Hepatocyte (in vitro differentiated cells): ENCODE measurements at regions not wholly inside any gene's neighbourhood (a gene's known extent, or its start where the extent isn't known, plus 50 kb on each side); places are given as distances from the start of the nearest gene placed in this dataset.

ENCODE experiments used
- DNase-seq: peaks from one replicate; pipeline ENCODE4 v3.0.0-alpha.2; 2016; ENCODE audit warnings: low spot score
- H2AFZ ChIP-seq: fragments of 200-600 bp; sonication (generic); 2 replicates; pipeline ENCODE4 v1.6.0; 2016; ENCODE audit warnings: antibody characterized with exemption, mild to moderate bottlenecking
- H3K27ac ChIP-seq: fragments of 200-600 bp; sonication (generic); 2 replicates; pipeline ENCODE4 v1.5.1; 2016; ENCODE audit warnings: mild to moderate bottlenecking
- H3K27me3 ChIP-seq: fragments of 200-600 bp; sonication (generic); 2 replicates; pipeline ENCODE4 v1.6.1; 2016
- H3K36me3 ChIP-seq: fragments of 200-600 bp; sonication (generic); replicated peaks from 2 replicates; pipeline ENCODE4 v1.5.1; 2016; ENCODE audit warnings: low read depth; ENCODE audit not compliant: insufficient read depth
- H3K4me1 ChIP-seq: fragments of 200-600 bp; sonication (generic); 2 replicates; pipeline ENCODE4 v1.5.1; 2016; ENCODE audit warnings: mild to moderate bottlenecking, moderate library complexity; ENCODE audit not compliant: insufficient read depth
- H3K4me2 ChIP-seq: fragments of 200-600 bp; sonication (generic); 2 replicates; pipeline ENCODE4 v1.6.0; 2016
- H3K4me3 ChIP-seq: fragments of 200-600 bp; sonication (generic); 2 replicates; pipeline ENCODE4 v1.5.1; 2016; ENCODE audit warnings: mild to moderate bottlenecking
- H3K79me2 ChIP-seq: fragments of 200-600 bp; sonication (generic); 2 replicates; pipeline ENCODE4 v1.6.0; 2017; ENCODE audit warnings: mild to moderate bottlenecking
- H3K9me2 ChIP-seq: fragments of 200-600 bp; sonication (generic); replicated peaks from 2 replicates; pipeline ENCODE4 v1.6.0; 2017; ENCODE audit warnings: mild to moderate bottlenecking; ENCODE audit not compliant: insufficient read depth
- H3K9me3 ChIP-seq: fragments of 200-600 bp; sonication (generic); 2 replicates; pipeline ENCODE4 v1.5.1; 2016; ENCODE audit warnings: low read depth, mild to moderate bottlenecking
- H4K20me1 ChIP-seq: fragments of 200-600 bp; sonication (generic); 2 replicates; pipeline ENCODE4 v1.6.0; 2016; ENCODE audit warnings: mild to moderate bottlenecking; ENCODE audit not compliant: insufficient read depth, poor library complexity, severe bottlenecking
- EZH2 ChIP-seq: fragments of 200-600 bp; sonication (generic); IDR thresholded peaks from 2 replicates; pipeline ENCODE4 v1.6.1; 2016; ENCODE audit warnings: antibody characterized with exemption, mild to moderate bottlenecking, borderline replicate concordance
- EZH2phosphoT487 ChIP-seq: fragments of 200-600 bp; sonication (generic); IDR thresholded peaks from one replicate; pipeline ENCODE4 v1.6.1; 2018; ENCODE audit warnings: antibody characterized with exemption, mild to moderate bottlenecking, low read depth, moderate library complexity; ENCODE audit not compliant: unreplicated experiment, severe bottlenecking
- WGBS: methylation state at CpG from one replicate; pipeline ENCODE4 v1.1.6; 2016; ENCODE audit warnings: low lambda C conversion rate; ENCODE audit errors: missing lambda C conversion rate; 5-methylcytosine and 5-hydroxymethylcytosine counted together
- TF ChIP-seq, protein P1 (sequence below): fragments of 200-600 bp; sonication (generic); IDR thresholded peaks from 2 replicates; pipeline ENCODE4 v1.5.1; 2016; ENCODE audit warnings: antibody characterized with exemption, mild to moderate bottlenecking; ENCODE audit not compliant: poor library complexity

DNA sequence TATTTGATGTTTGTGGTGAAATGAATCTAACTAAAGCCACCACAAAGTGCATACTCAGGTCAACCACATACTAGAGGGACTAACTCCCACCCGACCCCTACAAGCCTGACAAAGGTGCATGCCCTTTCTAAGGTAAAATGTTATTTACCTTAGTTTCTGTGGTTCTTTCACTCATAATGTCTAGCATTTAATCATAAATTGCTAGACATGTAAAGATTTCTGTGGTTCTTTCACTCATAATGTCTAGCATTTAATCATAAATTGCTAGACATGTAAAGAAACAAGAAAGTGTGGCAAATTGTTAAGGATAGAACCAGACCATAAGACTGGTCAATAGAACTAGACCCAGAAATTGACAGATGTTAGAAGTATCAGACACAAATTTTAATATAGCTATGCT lies 193.0 kb upstream of the PBX1 start:
- no peak overlapping the region for H3K27ac ChIP-seq
- DNase-seq = no peak
- no peaks in the 10 kb centered on the region for H3K9me2 ChIP-seq
- no peak overlapping the region for H3K4me2 ChIP-seq
- no peak for TF ChIP-seq EZH2
- H3K79me2 ChIP-seq = no peaks in the 10 kb centered on the region
- H3K4me1 ChIP-seq = no peaks in the 10 kb centered on the region
- H4K20me1 ChIP-seq = no peaks in the 10 kb centered on the region
- 86% methylated on average over 1 of the region's 1 CpG for WGBS
- no peaks in the 10 kb centered on the region for H3K9me3 ChIP-seq
- no peaks in the 10 kb centered on the region for H3K36me3 ChIP-seq
- H2AFZ ChIP-seq = no peak overlapping the region
- H3K27me3 ChIP-seq = no peaks in the 10 kb centered on the region
- no peak overlapping the region for H3K4me3 ChIP-seq

DNA sequence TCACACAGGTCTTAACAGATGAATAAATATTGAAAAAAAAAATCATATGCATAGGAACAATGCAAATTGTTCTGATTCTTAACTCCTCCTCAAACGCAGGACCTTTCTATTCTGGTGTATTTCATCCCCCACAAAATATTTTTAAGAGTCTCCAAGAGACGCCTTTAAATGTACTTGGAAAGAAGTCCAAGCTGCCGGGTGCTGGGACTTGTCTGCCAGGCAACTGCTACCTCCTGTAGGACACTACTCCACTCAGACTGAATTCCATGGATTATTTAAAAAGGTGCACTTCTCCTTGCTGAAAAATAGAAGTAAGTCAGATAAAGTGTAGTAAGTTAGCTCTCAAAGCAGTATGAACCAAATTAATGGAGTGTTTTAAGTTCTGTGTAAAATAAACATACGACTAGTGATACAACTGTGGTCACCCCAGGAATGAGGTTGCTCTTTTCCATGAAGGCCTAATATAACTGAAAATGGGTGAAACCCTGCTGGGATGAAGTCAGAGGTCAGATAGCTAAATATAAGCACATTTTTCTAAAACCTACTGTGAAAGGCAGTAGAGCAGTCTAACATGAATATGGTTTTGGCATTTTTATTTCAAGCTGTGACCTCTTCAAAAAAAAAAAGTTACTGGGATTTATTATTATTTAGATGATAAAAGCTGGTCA lies 189.2 kb upstream of the PBX1 start:
- H3K9me2 ChIP-seq = no peaks in the 10 kb centered on the region
- no peak overlapping the region for H2AFZ ChIP-seq
- no peak overlapping the region for H3K27ac ChIP-seq
- H3K4me2 ChIP-seq = no peak overlapping the region
- no peaks in the 10 kb centered on the region for H3K79me2 ChIP-seq
- H3K4me3 ChIP-seq = no peak overlapping the region
- no peaks in the 10 kb centered on the region for H4K20me1 ChIP-seq
- DNase-seq = no peak
- 72% methylated on average over 4 of the region's 4 CpGs for WGBS
- H3K4me1 ChIP-seq = no peaks in the 10 kb centered on the region
- no peaks in the 10 kb centered on the region for H3K27me3 ChIP-seq
- no peaks in the 10 kb centered on the region for H3K9me3 ChIP-seq
- H3K36me3 ChIP-seq = no peaks in the 10 kb centered on the region
- TF ChIP-seq EZH2 = no peak
- no peak for TF ChIP-seq EZH2phosphoT487
- TF ChIP-seq, protein P1, sequence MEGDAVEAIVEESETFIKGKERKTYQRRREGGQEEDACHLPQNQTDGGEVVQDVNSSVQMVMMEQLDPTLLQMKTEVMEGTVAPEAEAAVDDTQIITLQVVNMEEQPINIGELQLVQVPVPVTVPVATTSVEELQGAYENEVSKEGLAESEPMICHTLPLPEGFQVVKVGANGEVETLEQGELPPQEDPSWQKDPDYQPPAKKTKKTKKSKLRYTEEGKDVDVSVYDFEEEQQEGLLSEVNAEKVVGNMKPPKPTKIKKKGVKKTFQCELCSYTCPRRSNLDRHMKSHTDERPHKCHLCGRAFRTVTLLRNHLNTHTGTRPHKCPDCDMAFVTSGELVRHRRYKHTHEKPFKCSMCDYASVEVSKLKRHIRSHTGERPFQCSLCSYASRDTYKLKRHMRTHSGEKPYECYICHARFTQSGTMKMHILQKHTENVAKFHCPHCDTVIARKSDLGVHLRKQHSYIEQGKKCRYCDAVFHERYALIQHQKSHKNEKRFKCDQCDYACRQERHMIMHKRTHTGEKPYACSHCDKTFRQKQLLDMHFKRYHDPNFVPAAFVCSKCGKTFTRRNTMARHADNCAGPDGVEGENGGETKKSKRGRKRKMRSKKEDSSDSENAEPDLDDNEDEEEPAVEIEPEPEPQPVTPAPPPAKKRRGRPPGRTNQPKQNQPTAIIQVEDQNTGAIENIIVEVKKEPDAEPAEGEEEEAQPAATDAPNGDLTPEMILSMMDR = no peak

DNA sequence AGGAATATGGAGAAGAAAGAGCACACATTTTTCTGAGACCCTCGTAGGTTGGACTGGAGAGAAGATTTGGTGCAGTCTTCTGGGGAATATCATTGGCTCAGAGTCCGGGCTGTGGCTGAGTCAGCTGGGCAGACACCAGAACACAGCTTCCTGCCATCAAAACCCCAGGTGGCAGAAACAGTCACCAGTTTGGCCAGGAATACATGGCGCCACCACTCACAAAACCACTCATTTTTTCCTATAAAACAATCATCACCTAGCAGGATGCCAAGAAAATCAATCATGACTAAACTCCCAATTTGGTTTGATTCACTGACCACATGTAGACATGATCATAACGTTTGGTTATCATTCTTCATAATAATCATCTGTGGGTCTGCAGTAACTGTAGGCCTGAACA lies 178.1 kb upstream of the PBX1 start:
- TF ChIP-seq, protein P1 = no peak
- TF ChIP-seq EZH2phosphoT487 = no peak
- no peak for TF ChIP-seq EZH2
- no peak overlapping the region for H3K27ac ChIP-seq
- H3K4me1 ChIP-seq = no peaks in the 10 kb centered on the region
- no peak for DNase-seq
- H2AFZ ChIP-seq = no peak overlapping the region
- H3K36me3 ChIP-seq = no peaks in the 10 kb centered on the region
- H3K27me3 ChIP-seq = no peaks in the 10 kb centered on the region
- peaks cover 3% of the 10 kb centered on the region for H3K9me3 ChIP-seq
- H3K4me2 ChIP-seq = no peak overlapping the region
- H4K20me1 ChIP-seq = no peaks in the 10 kb centered on the region
- no peaks in the 10 kb centered on the region for H3K9me2 ChIP-seq
- 62% methylated on average over 4 of the region's 4 CpGs for WGBS
- H3K79me2 ChIP-seq = no peaks in the 10 kb centered on the region
- H3K4me3 ChIP-seq = no peak overlapping the region

DNA sequence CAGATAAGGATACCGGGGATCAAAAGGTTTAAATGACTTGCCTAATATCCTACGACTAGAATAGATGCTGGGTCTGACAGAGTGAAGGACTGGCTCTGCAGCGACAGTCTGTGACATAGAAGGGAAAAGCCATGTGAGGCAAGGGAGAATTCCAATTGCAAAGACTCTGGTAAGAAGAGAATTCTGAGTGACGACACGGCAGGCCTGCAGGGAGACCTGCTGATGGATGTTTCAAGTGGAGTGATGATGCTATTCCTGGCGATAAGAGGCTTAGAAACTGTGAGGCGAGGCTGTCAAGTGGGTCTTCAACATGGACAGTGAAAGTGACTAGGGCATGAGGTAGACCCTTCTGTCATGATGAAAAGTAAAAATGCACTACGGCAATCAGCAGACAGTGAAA lies 176.6 kb upstream of the PBX1 start:
- no peak overlapping the region for H3K27ac ChIP-seq
- H3K36me3 ChIP-seq = no peaks in the 10 kb centered on the region
- H3K4me3 ChIP-seq = no peak overlapping the region
- H3K9me2 ChIP-seq = no peaks in the 10 kb centered on the region
- no peaks in the 10 kb centered on the region for H3K79me2 ChIP-seq
- no peaks in the 10 kb centered on the region for H3K27me3 ChIP-seq
- no peaks in the 10 kb centered on the region for H4K20me1 ChIP-seq
- H3K9me3 ChIP-seq = peaks cover 3% of the 10 kb centered on the region
- no peaks in the 10 kb centered on the region for H3K4me1 ChIP-seq
- no peak overlapping the region for H2AFZ ChIP-seq
- 76% methylated on average over 8 of the region's 8 CpGs for WGBS
- TF ChIP-seq EZH2 (no peak), EZH2phosphoT487 (no peak)
- TF ChIP-seq, protein P1 = no peak
- H3K4me2 ChIP-seq = no peak overlapping the region
- no peak for DNase-seq
